HepG2 (cell line): ENCODE measurements at regions not wholly inside any gene's neighbourhood (a gene's known extent, or its start where the extent isn't known, plus 50 kb on each side); places are given as distances from the start of the nearest gene placed in this dataset.
A peak's percentile ranks its signal among the peaks of the same experiment; 100 is the strongest.

ENCODE experiments used
- ATAC-seq: fragments of 200-7000 bp; cut with Tn5 transposase; 3 replicates; pipeline ENCODE4 v1.9.1; 2020; ENCODE audit warnings: mild to moderate bottlenecking, moderate library complexity
- BruUV-seq: library from RNA; stranded (reverse); fragments of 400-500 nt; replicated peaks from 2 replicates; lab custom pipeline; 2021; lab: Mats Ljungman, UMichigan
- CTCF ChIA-PET: fragments of 300-600 bp; formaldehyde crosslinking; extraction: SDS; loops from one replicate; lab custom pipeline; 2021; ENCODE audit warnings: low total read pairs, inconsistent platforms, low intra/inter-chr PET ratio; lab: Yijun Ruan, JAX
- POLR2A ChIA-PET: fragments of 350-600 bp; sonication (Branson Sonifier 250); formaldehyde crosslinking; loops from one replicate; lab custom pipeline; 2020; ENCODE audit warnings: antibody characterized with exemption, inconsistent platforms; lab: Yijun Ruan, JAX
- DNase-seq: peaks from one replicate; pipeline ENCODE4 v3.0.0-alpha.2; 2015; ENCODE audit warnings: low spot score
- FAIRE-seq: peaks from 3 replicates; lab custom pipeline; 2011; peaks lifted over from hg19 to GRCh38; lab: Jason Lieb, UNC
- H2AFZ ChIP-seq: one replicate; pipeline ENCODE4 v1.6.1; 2011; ENCODE audit warnings: low read length, inconsistent platforms
- H3K27ac ChIP-seq: fragments of 300-600 bp; 3 replicates; pipeline ENCODE4 v1.8.0; 2011; ENCODE audit warnings: mixed run types, mild to moderate bottlenecking, mixed read lengths, low read length, inconsistent platforms; ENCODE audit not compliant: insufficient read depth; ENCODE audit errors: extremely low read length
- H3K27me3 ChIP-seq, 2 experiments: fragments of 200-600 bp in 1 of 2; 2 replicates in 1 of 2; 3 replicates in 1 of 2; pipeline versions ENCODE4 v1.6.0 to v1.8.0; 2011; ENCODE audit warnings: low read length in 2 of 2, mild to moderate bottlenecking in 2 of 2, moderate library complexity in 2 of 2, inconsistent platforms in 1 of 2; ENCODE audit not compliant: insufficient read depth in 2 of 2, control insufficient read depth in 1 of 2
- H3K36me3 ChIP-seq, 2 experiments: fragments of 200-600 bp in 1 of 2; replicated peaks in 1 of 2; 2 replicates in 1 of 2; 3 replicates in 1 of 2; pipeline versions ENCODE4 v1.5.1 to v1.8.0; 2011; ENCODE audit warnings: low read length in 2 of 2, inconsistent platforms in 1 of 2; ENCODE audit not compliant: insufficient read depth in 2 of 2, control insufficient read depth in 1 of 2
- H3K4me1 ChIP-seq: 2 replicates; pipeline ENCODE4 v1.5.1; 2012; ENCODE audit warnings: low read length, inconsistent platforms; ENCODE audit not compliant: insufficient read depth
- H3K4me2 ChIP-seq: 2 replicates; pipeline ENCODE4 v1.6.0; 2011; ENCODE audit warnings: low read depth, low read length, inconsistent platforms
- H3K4me3 ChIP-seq, 3 experiments: fragments of 200-600 bp in 1 of 3; sonication (generic), shearing (Covaris generic) in 1 of 3; replicated peaks in 1 of 3; 2 replicates each; pipeline ENCODE4 v1.5.1; 2011 to 2016; ENCODE audit warnings: low read length in 3 of 3, inconsistent platforms in 2 of 3, low read depth in 2 of 3, mild to moderate bottlenecking in 2 of 3, control low read depth in 1 of 3, mixed read lengths in 1 of 3; ENCODE audit not compliant: insufficient read depth in 1 of 3
- H3K79me2 ChIP-seq: one replicate; pipeline ENCODE4 v1.6.1; 2011; ENCODE audit warnings: low read length, inconsistent platforms; ENCODE audit not compliant: insufficient read depth
- H3K9ac ChIP-seq: 2 replicates; pipeline ENCODE4 v1.6.0; 2011; ENCODE audit warnings: mild to moderate bottlenecking, low read depth, low read length, inconsistent platforms; ENCODE audit not compliant: insufficient read depth
- H3K9me3 ChIP-seq: 2 replicates; pipeline ENCODE4 v1.5.1; 2012; ENCODE audit warnings: mild to moderate bottlenecking, low read length
- H4K20me1 ChIP-seq: 2 replicates; pipeline ENCODE4 v1.6.0; 2011; ENCODE audit warnings: inconsistent platforms, mild to moderate bottlenecking, low read length, moderate library complexity; ENCODE audit not compliant: insufficient read depth
- ARNT ChIP-seq: fragments of 450-650 bp; IDR thresholded peaks from 2 replicates; pipeline ENCODE4 v1.6.1; 2017
- BORCS8-MEF2B ChIP-seq: sonication (generic); formaldehyde crosslinking; IDR thresholded peaks from 2 replicates; pipeline ENCODE4 v1.8.0; 2022; ENCODE audit warnings: mild to moderate bottlenecking, missing genetic modification reagents
- FIP1L1 ChIP-seq: fragments of 200-400 bp; formaldehyde crosslinking; IDR thresholded peaks from 2 replicates; pipeline ENCODE4 v1.6.1; 2018; ENCODE audit warnings: low read depth, mild to moderate bottlenecking, low read length, moderate library complexity, borderline replicate concordance; ENCODE audit not compliant: insufficient read depth
- HHEX ChIP-seq: IDR thresholded peaks from 2 replicates; pipeline ENCODE4 v1.6.1; 2016; ENCODE audit warnings: control low read depth
- MAFF ChIP-seq: IDR thresholded peaks from 2 replicates; pipeline ENCODE4 v1.6.1; 2011; ENCODE audit warnings: low read depth, low read length, improper control_type of control experiment
- MAFK ChIP-seq, 2 experiments: IDR thresholded peaks in 1 of 2; conservative IDR thresholded peaks in 1 of 2; 2 replicates each; pipeline ENCODE4 v1.6.1; 2011; ENCODE audit warnings: improper control_type of control experiment in 2 of 2, low read length in 2 of 2
- NFIC ChIP-seq: IDR thresholded peaks from 2 replicates; pipeline ENCODE4 v1.6.1; 2012; ENCODE audit warnings: mild to moderate bottlenecking, low read length, inconsistent platforms
- RAD21 ChIP-seq: fragments of 450-650 bp; formaldehyde crosslinking; IDR thresholded peaks from 2 replicates; pipeline ENCODE4 v1.5.0; 2020; ENCODE audit warnings: mild to moderate bottlenecking
- RELA ChIP-seq: sonication (generic); formaldehyde crosslinking; IDR thresholded peaks from 2 replicates; pipeline ENCODE4 v1.4.0; 2020; ENCODE audit warnings: missing genetic modification reagents
- SALL2 ChIP-seq: sonication (generic); formaldehyde crosslinking; IDR thresholded peaks from 2 replicates; pipeline ENCODE4 v1.8.1; 2023; ENCODE audit warnings: mild to moderate bottlenecking, missing genetic modification reagents, inconsistent platforms
- TRIM24 ChIP-seq: sonication (generic); formaldehyde crosslinking; IDR thresholded peaks from 2 replicates; pipeline ENCODE4 v1.8.0; 2022; ENCODE audit warnings: mild to moderate bottlenecking, missing genetic modification reagents
- WIZ ChIP-seq: sonication (generic); formaldehyde crosslinking; IDR thresholded peaks from 2 replicates; pipeline ENCODE4 v1.5.1; 2020; ENCODE audit warnings: mild to moderate bottlenecking, missing genetic modification reagents
- ZNF253 ChIP-seq: sonication (generic); formaldehyde crosslinking; IDR thresholded peaks from 2 replicates; pipeline ENCODE4 v1.8.0; 2022; ENCODE audit warnings: mild to moderate bottlenecking, missing genetic modification reagents, borderline replicate concordance
- ZNF572 ChIP-seq: sonication (generic); formaldehyde crosslinking; IDR thresholded peaks from 2 replicates; pipeline ENCODE4 v1.5.1; 2020; ENCODE audit warnings: mild to moderate bottlenecking, missing genetic modification reagents
- ZNF883 ChIP-seq: sonication (generic); formaldehyde crosslinking; IDR thresholded peaks from 2 replicates; pipeline ENCODE4 v1.5.1; 2020; ENCODE audit warnings: mild to moderate bottlenecking, missing genetic modification reagents; ENCODE audit errors: not compliant biosample characterization
- WGBS: methylation state at CpG from one replicate; pipeline ENCODE4 v1.1.6; 2017; ENCODE audit warnings: low lambda C conversion rate; 5-methylcytosine and 5-hydroxymethylcytosine counted together
- in situ Hi-C: cut with HindIII; loops from 2 replicates; pipeline ENCODE4 v1.10.0; 2017; ENCODE audit warnings: low pct_unique_long_range_greater_than_20kb; ENCODE audit not compliant: extremely low pct_ligation_motif_present
- intact Hi-C: fragments of 100-400 bp; cut with micrococcal nuclease; formaldehyde crosslinking; loops from one replicate; pipeline ENCODE4 v1.10.0; 2022; ENCODE audit not compliant: unreplicated experiment
- TF ChIP-seq, protein P1 (sequence below): sonication (generic); formaldehyde crosslinking; IDR thresholded peaks from 2 replicates; pipeline ENCODE4 v1.8.1; 2023; ENCODE audit warnings: missing genetic modification reagents, mild to moderate bottlenecking, borderline replicate concordance
- TF ChIP-seq, protein P2 (sequence below): sonication (generic); formaldehyde crosslinking; IDR thresholded peaks from 2 replicates; pipeline ENCODE4 v1.4.0; 2020; ENCODE audit warnings: missing genetic modification reagents

- intact Hi-C loops (no loop called here), in situ Hi-C loops (no loop called here)
- Histone ChIP-seq H3K36me3 (no peaks in the 10 kb centered on the region), H3K4me1 (no peaks in the 10 kb centered on the region), H3K9ac (no peak overlapping the region), H3K27ac (no peak overlapping the region), H2AFZ (no peak overlapping the region), H3K4me3 (no peak overlapping the region), H3K9me3 (no peaks in the 10 kb centered on the region), H3K27me3 (no peaks in the 10 kb centered on the region), H3K4me2 (no peak overlapping the region), H4K20me1 (no peaks in the 10 kb centered on the region), H3K79me2 (no peaks in the 10 kb centered on the region)
- POLR2A ChIA-PET, result no interaction called here
- CTCF ChIA-PET, result no interaction called here
- 2% methylated on average over 2 of the region's 2 CpGs for whole genome bisulfite sequencing
- BruUV-seq, result no TSS peak
- TF ChIP-seq MAFK (conservative IDR thresholded peaks at IDR 0.05 in 1 of 2, IDR thresholded peaks at IDR 0.05 in 1 of 2; ENCODE audit: low read length in 2 of 2) (peak; percentile 68 to 79), MAFF (peak; percentile 72), ARNT (no peak)
- DNase-seq (no peak), ATAC-seq (no peak), FAIRE-seq (no peak)
These were observed 241.1 kb upstream of the CTBP2 start for GRCh38 chr10:125401462-125401861.

DNA sequence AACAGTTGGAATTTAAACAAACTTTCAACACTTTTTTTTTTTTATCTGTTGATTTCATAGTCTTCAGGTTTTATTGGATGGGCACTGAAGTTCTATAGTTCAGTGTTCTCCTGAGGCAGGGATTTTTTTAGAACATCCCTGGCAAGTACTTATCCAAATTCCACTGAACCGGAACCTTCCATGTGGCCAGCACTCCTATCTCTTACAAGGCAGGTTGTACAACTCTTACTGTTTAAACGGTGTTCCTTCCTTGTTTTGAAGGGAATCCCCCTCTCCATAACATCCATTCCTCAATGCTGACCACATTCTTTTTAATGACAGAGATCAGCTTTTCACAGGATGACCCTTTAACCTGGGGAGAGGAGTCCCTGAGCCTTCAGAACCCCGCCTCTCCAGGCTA, 238.9 kb upstream of the CTBP2 start:
- Histone ChIP-seq H3K79me2 (no peaks in the 10 kb centered on the region), H3K9me3 (no peaks in the 10 kb centered on the region), H3K9ac (no peak overlapping the region), H3K36me3 (no peaks in the 10 kb centered on the region), H4K20me1 (no peaks in the 10 kb centered on the region), H3K27ac (no peak overlapping the region), H3K4me2 (no peak overlapping the region), H3K4me3 (no peak overlapping the region), H3K4me1 (no peaks in the 10 kb centered on the region), H2AFZ (no peak overlapping the region), H3K27me3 (no peaks in the 10 kb centered on the region)
- FAIRE-seq (no peak), DNase-seq (no peak), ATAC-seq (no peak)
- 0% methylated on average over 3 of the region's 3 CpGs for WGBS
- in situ Hi-C loops (no loop called here), intact Hi-C loops (no loop called here)
- no peak for TF ChIP-seq RAD21 (CRISPR knock-in tag)
- TF ChIP-seq, protein P1, sequence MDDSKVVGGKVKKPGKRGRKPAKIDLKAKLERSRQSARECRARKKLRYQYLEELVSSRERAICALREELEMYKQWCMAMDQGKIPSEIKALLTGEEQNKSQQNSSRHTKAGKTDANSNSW (CRISPR knock-in tag), result no peak
- no peak for TF ChIP-seq RELA (CRISPR knock-in tag)
- no peak for TF ChIP-seq ZNF883 (CRISPR knock-in tag)
- no peak for TF ChIP-seq TRIM24 (CRISPR knock-in tag)
- no peak for TF ChIP-seq BORCS8-MEF2B (CRISPR knock-in tag)
- TF ChIP-seq, protein P2, sequence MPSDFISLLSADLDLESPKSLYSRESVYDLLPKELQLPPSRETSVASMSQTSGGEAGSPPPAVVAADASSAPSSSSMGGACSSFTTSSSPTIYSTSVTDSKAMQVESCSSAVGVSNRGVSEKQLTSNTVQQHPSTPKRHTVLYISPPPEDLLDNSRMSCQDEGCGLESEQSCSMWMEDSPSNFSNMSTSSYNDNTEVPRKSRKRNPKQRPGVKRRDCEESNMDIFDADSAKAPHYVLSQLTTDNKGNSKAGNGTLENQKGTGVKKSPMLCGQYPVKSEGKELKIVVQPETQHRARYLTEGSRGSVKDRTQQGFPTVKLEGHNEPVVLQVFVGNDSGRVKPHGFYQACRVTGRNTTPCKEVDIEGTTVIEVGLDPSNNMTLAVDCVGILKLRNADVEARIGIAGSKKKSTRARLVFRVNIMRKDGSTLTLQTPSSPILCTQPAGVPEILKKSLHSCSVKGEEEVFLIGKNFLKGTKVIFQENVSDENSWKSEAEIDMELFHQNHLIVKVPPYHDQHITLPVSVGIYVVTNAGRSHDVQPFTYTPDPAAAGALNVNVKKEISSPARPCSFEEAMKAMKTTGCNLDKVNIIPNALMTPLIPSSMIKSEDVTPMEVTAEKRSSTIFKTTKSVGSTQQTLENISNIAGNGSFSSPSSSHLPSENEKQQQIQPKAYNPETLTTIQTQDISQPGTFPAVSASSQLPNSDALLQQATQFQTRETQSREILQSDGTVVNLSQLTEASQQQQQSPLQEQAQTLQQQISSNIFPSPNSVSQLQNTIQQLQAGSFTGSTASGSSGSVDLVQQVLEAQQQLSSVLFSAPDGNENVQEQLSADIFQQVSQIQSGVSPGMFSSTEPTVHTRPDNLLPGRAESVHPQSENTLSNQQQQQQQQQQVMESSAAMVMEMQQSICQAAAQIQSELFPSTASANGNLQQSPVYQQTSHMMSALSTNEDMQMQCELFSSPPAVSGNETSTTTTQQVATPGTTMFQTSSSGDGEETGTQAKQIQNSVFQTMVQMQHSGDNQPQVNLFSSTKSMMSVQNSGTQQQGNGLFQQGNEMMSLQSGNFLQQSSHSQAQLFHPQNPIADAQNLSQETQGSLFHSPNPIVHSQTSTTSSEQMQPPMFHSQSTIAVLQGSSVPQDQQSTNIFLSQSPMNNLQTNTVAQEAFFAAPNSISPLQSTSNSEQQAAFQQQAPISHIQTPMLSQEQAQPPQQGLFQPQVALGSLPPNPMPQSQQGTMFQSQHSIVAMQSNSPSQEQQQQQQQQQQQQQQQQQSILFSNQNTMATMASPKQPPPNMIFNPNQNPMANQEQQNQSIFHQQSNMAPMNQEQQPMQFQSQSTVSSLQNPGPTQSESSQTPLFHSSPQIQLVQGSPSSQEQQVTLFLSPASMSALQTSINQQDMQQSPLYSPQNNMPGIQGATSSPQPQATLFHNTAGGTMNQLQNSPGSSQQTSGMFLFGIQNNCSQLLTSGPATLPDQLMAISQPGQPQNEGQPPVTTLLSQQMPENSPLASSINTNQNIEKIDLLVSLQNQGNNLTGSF, result no peak
- no peak for TF ChIP-seq NFIC
- no peak for TF ChIP-seq SALL2
- TF ChIP-seq ZNF253 (CRISPR knock-in tag), result no peak
- no peak for TF ChIP-seq WIZ (CRISPR knock-in tag)
- TF ChIP-seq FIP1L1, result no peak
- no peak for TF ChIP-seq ZNF572 (CRISPR knock-in tag)
- no peak for TF ChIP-seq HHEX (CRISPR knock-in tag)
- ChIA-PET CTCF (no interaction called here), POLR2A (no interaction called here)
- no TSS peak for BruUV-seq
